ENCODE measurements at regions not wholly inside any gene's neighbourhood (a gene's known extent, or its start where the extent isn't known, plus 50 kb on each side); places are given as distances from the start of the nearest gene placed in this dataset.

DNA sequence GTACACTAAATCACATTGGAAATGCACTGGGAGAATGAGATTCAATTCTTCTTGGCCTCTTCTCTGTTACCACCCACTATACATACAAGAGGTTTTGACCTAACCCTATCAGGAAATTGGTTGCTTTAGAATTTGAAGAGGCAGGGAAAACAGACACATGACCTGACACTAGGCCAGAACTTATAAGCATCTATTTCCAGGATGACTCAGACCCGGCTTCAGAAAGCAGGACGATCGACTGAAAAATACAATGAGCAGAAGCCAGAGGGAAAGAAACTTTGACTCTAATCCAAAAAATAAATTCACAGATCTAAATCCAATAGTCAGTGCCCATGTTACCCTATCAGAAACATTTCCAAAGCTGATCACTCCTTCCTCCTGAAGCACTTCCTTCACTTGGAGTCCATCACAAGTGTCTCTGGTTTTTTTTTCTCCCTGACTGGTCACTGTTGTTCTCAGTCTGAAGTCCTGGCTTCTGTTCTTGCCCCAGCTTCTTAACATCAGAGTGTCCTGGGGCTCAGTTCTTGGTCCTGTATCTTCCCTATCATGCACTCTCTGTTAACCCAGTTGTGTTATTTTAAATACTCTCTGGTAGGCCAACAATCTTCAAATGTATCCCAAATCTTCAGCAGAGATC is 133.6 kb downstream of the P2RY1 start:
- Histone ChIP-seq H3K36me3 (replicated peaks in 1 of 2; ENCODE audit: control extremely low read depth in 1 of 2, control insufficient read depth in 1 of 2, extremely low read depth in 1 of 2, insufficient read depth in 2 of 2, low read length in 1 of 2) (no peaks in the 10 kb centered on the region), H3K27me3 (replicated peaks in 1 of 4; ENCODE audit: control extremely low read depth in 1 of 4, control insufficient read depth in 3 of 4, insufficient read depth in 4 of 4, low read length in 3 of 4) (no peaks in the 10 kb centered on the region), H3K4me2 (replicated peaks; ENCODE audit: low read depth, low read length, poor library complexity, severe bottlenecking) (no peak overlapping the region), H4K20me1 (ENCODE audit: control insufficient read depth, insufficient read depth, low read length, poor library complexity, severe bottlenecking) (no peaks in the 10 kb centered on the region), H3K4me3 (ENCODE audit: control extremely low read depth in 1 of 5, extremely low read depth in 1 of 5, insufficient read depth in 1 of 5, low read depth in 2 of 5, low read length in 4 of 5) (no peak overlapping the region), H3K4me1 (ENCODE audit: control insufficient read depth in 2 of 2, insufficient read depth in 2 of 2, low read length in 2 of 2) (peaks cover 6 to 10% of the 10 kb centered on the region in 2 donors), H3K9ac (ENCODE audit: low read length) (no peak overlapping the region), H3K9me3 (ENCODE audit: control extremely low read depth in 1 of 3, control insufficient read depth in 2 of 3, insufficient read depth in 1 of 3, low read length in 2 of 3) (peaks cover 0 to 4% (median 0%) of the 10 kb centered on the region in 3 donors), H3K79me2 (ENCODE audit: control insufficient read depth, insufficient read depth, low read length) (no peaks in the 10 kb centered on the region), H2AFZ (ENCODE audit: insufficient read depth, low read depth, low read length, poor library complexity, severe bottlenecking) (no peak overlapping the region), H3K27ac (ENCODE audit: low read length in 2 of 2) (no peak overlapping the region)
- Mint-ChIP-seq H3K27ac (no peak overlapping the region), H3K4me3 (no peak overlapping the region), H3K4me1 (peaks cover 13% of the 10 kb centered on the region), H3K27me3 (no peaks in the 10 kb centered on the region), H3K9me3 (ENCODE audit: insufficient read depth) (peaks cover 3% of the 10 kb centered on the region)
- intact Hi-C loops (cut with micrococcal nuclease): no loop called here
- DNase-seq (no peak), ATAC-seq (ENCODE audit: low read depth) (no peak)
- ChIA-PET POLR2A (no interaction called here), CTCF (no interaction called here)
- 74% methylated on average over 3 of the region's 3 CpGs for WGBS (ENCODE audit: insufficient coverage)
- TF ChIP-seq, protein P1, sequence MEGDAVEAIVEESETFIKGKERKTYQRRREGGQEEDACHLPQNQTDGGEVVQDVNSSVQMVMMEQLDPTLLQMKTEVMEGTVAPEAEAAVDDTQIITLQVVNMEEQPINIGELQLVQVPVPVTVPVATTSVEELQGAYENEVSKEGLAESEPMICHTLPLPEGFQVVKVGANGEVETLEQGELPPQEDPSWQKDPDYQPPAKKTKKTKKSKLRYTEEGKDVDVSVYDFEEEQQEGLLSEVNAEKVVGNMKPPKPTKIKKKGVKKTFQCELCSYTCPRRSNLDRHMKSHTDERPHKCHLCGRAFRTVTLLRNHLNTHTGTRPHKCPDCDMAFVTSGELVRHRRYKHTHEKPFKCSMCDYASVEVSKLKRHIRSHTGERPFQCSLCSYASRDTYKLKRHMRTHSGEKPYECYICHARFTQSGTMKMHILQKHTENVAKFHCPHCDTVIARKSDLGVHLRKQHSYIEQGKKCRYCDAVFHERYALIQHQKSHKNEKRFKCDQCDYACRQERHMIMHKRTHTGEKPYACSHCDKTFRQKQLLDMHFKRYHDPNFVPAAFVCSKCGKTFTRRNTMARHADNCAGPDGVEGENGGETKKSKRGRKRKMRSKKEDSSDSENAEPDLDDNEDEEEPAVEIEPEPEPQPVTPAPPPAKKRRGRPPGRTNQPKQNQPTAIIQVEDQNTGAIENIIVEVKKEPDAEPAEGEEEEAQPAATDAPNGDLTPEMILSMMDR (IDR thresholded peaks at IDR 0.05): no peak
- no peak for TF ChIP-seq EZH2 (IDR thresholded peaks at IDR 0.05; ENCODE audit: borderline replicate concordance, insufficient read depth, low read depth, low read length, poor library complexity, severe bottlenecking)

DNA sequence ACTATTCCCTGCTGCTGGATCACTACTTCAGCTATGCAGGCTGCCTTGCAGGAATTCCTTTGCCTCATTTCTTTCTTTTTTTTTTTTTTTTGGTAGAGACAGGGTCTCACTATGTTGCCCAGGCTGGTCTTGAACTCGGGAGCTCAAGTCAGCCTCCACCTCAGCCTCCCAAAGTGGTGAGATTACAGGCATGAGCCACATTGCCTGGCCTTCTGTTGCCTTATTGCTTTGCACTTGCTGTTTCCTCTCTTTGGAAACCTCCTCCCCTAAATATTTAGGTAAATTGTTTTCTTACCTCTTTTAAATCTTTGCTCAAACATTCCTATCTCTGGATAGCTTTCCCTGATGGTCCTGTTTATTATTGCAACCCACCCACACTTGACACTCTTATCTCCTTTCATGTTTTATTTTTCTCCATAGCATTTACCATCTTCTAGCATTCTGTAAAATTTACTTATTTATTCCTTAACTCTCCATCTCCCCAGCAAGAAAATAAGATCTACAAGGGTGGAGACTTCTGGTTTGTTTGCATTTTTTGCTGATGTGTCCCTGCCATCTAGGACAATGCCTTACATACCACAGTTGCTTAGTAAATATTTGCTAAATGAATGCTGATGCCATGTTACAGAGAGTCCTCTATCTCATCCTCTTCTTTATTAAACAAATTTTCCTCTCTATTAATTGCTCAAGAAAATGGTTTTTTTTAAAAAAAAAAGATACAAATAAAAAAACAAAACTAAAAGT is 134.8 kb downstream of the P2RY1 start:
- CTCF ChIA-PET: no interaction called here
- Mint-ChIP-seq H3K27me3 (peaks cover 5% of the 10 kb centered on the region), H3K4me3 (no peak overlapping the region), H3K27ac (no peak overlapping the region), H3K9me3 (ENCODE audit: insufficient read depth) (peaks cover 3% of the 10 kb centered on the region), H3K4me1 (peaks cover 8% of the 10 kb centered on the region)
- TF ChIP-seq, protein P1 (IDR thresholded peaks at IDR 0.05): no peak
- TF ChIP-seq EZH2 (IDR thresholded peaks at IDR 0.05; ENCODE audit: borderline replicate concordance, insufficient read depth, low read depth, low read length, poor library complexity, severe bottlenecking): no peak
- H3K79me2 ChIP-seq (ENCODE audit: control insufficient read depth, insufficient read depth, low read length): no peaks in the 10 kb centered on the region
- peaks cover 0 to 4% (median 0%) of the 10 kb centered on the region in 3 donors for H3K9me3 ChIP-seq (ENCODE audit: control extremely low read depth in 1 of 3, control insufficient read depth in 2 of 3, insufficient read depth in 1 of 3, low read length in 2 of 3)
- H3K27ac ChIP-seq (ENCODE audit: low read length in 2 of 2): no peak overlapping the region
- DNase-seq (no peak), ATAC-seq (ENCODE audit: low read depth) (no peak)
- no peaks in the 10 kb centered on the region for H3K36me3 ChIP-seq (replicated peaks in 1 of 2; ENCODE audit: control extremely low read depth in 1 of 2, control insufficient read depth in 1 of 2, extremely low read depth in 1 of 2, insufficient read depth in 2 of 2, low read length in 1 of 2)
- H4K20me1 ChIP-seq (ENCODE audit: control insufficient read depth, insufficient read depth, low read length, poor library complexity, severe bottlenecking): no peaks in the 10 kb centered on the region
- H2AFZ ChIP-seq (ENCODE audit: insufficient read depth, low read depth, low read length, poor library complexity, severe bottlenecking): no peak overlapping the region
- H3K4me2 ChIP-seq (replicated peaks; ENCODE audit: low read depth, low read length, poor library complexity, severe bottlenecking): no peak overlapping the region
- no peaks in the 10 kb centered on the region for H3K27me3 ChIP-seq (replicated peaks in 1 of 4; ENCODE audit: control extremely low read depth in 1 of 4, control insufficient read depth in 3 of 4, insufficient read depth in 4 of 4, low read length in 3 of 4)
- POLR2A ChIA-PET: no interaction called here
- H3K9ac ChIP-seq (ENCODE audit: low read length): no peak overlapping the region
- intact Hi-C loops (cut with micrococcal nuclease): no loop called here
- H3K4me3 ChIP-seq (ENCODE audit: control extremely low read depth in 1 of 5, extremely low read depth in 1 of 5, insufficient read depth in 1 of 5, low read depth in 2 of 5, low read length in 4 of 5): no peak overlapping the region
- WGBS (ENCODE audit: insufficient coverage): 100% methylated on average over 1 of the region's 1 CpG
- peaks cover 4 to 8% of the 10 kb centered on the region in 2 donors for H3K4me1 ChIP-seq (ENCODE audit: control insufficient read depth in 2 of 2, insufficient read depth in 2 of 2, low read length in 2 of 2)
